Umbilical cord (tissue), 1 donor: ENCODE measurements at regions not wholly inside any gene's neighbourhood (a gene's known extent, or its start where the extent isn't known, plus 50 kb on each side); places are given as distances from the start of the nearest gene placed in this dataset.
"Not testable (repeated sequence)": the region's sequence is repeated elsewhere in the genome, so short reads cannot be mapped to it uniquely, and the experiment has no call there.

Source experiments
- DNase-seq: peaks from one replicate; pipeline ENCODE4 v3.0.0-alpha.2; 2015; ENCODE audit warnings: low spot score

DNA sequence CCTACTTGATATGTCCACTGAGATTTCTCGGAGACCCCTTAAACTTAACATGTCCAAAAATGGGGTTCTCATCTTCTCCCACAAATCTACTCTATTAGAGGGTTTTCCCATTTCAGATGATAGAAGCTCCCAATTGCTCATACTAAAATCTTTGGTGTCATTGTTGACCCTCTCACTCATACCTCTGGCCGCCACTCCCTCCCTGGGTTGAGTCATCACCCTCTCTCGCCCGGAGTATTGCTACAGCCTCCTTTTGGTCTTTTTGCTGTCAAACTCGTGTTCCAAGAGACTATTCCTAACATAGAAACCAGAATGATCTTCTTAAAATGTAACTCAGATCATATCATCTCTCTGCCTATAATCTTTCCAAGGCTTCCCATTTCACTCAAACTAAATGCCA is 91.0 kb upstream of the GNAQ start:
- DNase-seq = no peak

DNA sequence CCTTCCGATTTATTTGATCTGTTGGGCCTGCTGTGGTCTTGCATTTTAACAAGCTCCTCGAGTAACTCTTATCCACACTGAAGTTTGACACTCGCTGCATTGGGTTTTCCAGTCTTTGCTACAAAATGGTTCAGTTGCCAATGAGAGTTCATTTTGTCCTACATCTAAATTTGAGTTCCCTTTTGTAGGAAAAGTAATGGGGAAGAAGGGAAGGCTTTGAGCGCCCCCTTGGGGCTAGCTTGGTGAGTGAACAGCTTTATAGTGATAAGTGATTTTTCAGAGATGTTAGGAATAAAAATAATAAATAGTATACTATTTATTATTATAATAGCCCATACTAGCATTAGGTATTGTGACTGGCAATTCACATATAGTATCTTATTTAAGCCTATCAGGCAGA is 89.9 kb upstream of the GNAQ start:
- DNase-seq = peak; percentile 53

DNA sequence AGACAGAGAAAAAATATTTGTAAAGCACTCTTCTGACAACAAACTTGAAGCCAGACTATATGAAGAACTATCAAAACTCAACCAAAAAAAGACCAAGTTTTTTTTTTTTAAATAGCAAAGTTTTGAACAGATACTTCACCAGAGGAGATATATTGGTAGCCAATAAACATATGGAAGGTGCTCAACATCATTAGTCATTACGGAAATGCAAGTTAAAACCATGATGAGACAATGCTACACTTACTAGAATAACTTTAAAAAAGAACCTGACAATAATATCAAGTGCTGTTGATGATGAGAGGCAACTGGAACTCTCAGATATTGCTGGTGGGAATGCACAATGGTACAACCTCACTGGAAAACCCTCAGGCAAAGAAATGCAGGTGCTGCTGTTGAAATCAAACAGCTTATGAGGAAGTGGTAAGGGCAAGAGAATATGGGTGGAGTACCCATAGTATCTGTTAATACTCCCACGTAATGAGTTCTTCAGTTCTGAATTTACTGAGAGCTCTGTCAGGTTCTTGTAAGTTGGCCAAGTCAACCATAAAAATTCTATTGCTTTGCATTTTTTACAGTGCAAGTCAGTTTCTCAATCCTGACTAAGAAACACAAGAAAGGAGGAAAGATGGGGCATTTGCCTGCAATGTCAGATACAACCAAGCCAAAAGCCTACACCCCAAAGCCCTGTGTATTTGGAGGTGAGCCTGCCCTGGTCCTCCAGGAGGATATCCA is 87.3 kb upstream of the GNAQ start:
- DNase-seq = peak; percentile 34

DNA sequence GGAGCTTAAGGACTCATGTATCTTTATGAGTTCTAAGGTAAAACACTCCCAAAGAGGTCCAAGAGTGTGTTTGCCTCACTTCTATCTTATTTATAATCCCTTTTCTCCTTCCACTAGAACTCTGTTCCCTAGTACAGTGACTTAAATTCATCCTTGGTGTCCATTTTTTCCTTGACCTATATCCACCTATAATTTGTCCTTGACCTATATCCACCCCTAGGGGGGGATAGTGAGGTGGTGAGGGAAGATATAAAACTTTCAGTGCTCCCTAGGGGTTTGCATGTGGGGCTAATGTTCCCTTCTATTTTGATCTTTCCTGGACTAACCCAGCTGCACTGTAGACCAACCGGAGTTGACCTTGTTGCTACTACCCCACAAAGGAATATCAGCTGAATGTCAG is 83.5 kb upstream of the GNAQ start:
- DNase-seq = no peak

DNA sequence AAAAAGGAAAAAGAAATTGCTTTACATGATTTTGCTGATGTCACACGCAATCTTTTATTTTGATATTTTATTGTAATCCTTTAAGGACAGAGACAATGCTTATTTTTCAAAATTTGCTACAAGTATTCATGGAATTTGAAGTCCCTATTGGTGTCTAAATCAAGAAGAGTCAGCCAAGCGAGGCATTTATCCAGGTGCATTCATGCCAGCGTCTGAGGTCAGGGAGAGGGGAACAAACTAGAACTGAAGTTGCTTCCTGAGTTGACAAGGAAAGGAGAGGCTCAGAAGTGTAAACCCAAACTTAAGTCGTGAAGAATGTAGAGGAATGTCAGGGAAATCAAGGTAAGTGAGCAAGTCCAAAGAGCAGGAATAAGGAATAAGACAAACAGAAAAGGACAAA is 83.0 kb upstream of the GNAQ start:
- DNase-seq = no peak

DNA sequence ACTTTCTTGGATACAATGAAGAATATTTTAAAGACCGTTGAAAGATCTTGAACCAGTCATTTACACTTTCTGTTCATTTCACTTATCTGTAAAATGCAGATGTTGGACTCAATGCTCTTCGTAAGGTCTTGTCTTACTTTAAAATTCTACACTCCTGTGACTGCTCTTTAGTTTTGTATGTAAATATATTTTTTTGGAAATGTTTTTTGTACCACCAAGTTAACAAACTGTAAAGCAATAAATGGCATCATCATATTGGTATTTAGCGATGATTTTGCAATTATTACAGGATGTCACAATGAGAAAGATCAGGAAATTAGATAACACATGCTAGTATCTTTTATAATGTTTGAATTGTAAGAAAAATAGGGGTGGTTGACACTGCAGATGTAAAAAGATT is 80.8 kb upstream of the GNAQ start:
- no peak for DNase-seq

DNA sequence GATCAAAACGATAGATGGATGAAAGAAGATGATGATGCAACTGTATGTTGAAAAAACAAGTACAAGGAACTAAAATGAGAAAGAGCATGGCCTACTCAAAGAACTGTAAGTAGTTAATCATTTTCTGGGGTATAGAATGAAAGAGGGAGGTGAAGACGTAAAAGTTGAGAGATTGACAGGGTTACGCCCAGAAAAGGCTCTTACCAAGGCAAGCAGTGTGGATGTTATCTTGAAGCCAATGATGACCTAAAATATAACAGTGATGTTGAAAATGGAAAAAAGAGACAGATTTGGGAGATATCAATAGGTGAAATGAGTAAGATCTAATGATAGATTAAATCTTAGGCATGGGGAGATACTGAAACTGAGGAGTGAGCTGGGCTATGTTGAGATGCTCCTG is 80.4 kb upstream of the GNAQ start:
- DNase-seq = no peak

DNA sequence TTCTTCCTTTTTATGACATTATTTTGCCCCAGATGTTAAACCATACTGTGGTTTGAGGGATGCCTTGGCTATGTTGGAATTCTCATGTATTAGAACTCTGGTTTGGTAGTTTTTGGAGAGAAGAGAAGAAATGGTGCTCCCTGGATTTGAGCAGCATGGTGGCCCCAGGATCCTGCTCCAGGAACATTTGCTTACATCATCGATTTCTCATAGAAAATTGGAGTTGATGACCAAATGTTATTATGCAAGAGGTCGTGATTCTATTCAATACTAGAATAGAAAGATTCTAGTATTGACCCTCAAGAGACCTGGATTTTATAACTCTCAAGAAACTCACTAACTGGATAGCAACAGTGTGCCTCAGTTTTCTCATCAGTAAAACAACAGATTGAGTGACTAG is 77.5 kb upstream of the GNAQ start:
- DNase-seq = no peak

DNA sequence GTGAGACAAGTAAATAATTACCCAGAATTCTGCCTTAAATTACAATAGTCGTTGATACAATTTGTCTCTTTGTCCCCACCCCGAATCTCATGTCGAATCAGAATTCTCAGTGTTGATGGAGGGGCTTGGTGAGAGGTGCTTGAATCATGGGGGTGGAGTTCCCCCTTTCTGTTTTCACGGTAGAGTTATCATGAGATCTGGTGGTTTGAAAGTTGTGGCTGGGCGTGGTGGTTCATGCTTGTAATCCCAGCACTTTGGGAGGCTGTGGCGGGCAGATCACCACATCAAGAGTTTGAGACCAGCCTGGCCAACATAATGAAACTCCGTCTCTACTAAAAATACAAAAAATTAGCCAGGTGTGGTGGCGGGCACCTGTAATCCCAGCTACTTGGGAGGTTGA is 75.0 kb upstream of the GNAQ start:
- DNase-seq = not testable (repeated sequence)

DNA sequence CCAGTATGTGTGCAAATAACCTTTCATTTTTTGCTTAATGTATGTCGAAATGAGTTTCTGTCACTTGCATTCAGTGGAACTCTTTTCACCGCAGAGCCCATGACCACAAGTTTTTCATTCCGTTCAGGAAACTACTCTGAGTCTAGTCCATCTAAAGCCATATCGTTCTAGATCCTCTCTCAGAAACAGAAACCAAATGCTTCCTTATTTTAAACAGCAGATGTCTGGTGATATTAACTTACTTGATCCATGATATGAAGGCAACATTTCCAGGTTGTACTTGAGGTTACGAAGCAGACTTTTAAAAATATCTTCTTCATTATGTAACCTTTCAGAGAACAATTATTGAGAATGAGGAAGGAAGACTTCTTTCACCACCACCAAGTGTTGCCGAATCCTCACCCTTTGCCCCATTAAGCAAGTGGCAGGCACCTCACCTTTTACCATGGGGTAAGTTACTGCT is 72.4 kb upstream of the GNAQ start:
- no peak for DNase-seq

DNA sequence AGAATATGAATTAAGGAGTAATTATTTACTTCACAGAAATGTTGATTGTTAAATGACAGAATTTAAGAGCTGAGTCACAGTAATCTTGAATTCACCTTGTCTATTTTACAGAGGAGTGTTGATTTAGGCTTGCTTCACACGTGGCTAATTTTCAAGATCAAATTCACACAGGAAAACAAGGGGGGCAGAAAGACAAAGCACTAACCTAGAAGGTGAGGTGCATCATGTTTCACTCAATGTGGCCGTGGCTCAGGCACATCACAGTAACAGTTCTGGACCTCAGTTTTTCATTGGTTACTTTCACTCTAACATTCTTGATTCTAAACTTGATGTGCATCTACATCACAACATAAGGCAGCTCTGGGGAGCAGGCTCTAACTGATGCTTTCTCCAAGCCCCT is 69.6 kb upstream of the GNAQ start:
- DNase-seq = no peak

DNA sequence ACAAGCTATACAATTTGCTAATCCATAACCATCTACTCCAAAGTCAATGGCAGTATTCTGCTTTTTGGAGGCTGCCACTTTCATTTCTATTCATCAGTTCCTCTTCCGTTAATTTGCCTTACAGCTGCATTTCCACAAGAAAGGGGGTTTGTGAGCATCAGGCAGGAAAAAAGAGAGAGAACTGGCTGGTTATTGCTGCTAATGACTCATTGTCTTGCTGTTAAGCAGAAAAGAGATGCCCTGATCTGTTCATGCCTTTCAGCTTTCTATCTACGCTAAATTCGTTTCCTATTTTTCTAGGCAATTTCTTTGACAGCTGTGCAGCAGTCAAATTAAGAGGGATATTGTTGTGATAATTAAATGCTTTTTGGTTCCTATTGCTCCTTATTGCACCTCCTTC is 65.9 kb upstream of the GNAQ start:
- DNase-seq = peak; percentile 17

DNA sequence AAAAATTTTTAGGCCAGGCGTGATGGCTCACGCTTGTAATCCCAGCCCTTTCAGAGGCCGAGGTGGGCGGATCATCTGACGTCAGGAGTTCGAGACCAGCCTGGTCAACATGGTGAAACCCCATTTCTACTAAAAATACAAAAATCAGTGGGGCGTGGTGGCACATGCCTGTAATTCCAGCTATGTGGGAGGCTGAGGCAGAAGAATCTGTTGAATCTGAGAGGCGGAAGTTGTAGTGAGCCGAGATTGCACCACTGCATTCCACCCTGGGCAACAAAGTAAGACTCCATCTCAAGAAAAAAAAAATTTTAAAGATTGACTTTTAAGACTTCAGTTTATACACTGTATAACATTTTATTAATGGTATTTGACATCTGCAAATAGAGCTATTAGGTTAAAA is 60.1 kb upstream of the GNAQ start:
- DNase-seq = no peak

DNA sequence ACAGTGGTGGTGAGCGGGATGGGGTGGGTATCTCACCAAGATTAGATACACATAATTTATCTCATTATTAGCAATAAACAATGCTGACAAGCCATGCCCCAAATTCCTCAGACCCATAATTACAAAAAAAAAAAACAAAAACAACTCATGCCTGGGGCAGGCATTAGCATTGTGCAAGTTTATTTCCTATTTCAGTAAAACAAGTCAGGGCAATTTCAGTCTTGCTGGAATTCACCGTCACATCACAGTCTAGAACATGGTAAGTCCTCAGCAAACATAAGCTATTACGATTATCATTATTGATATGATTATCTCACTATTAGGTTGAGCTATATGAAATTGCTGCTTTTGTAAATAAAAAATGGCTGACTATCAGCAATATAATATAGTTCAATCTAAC is 57.5 kb upstream of the GNAQ start:
- DNase-seq = no peak

DNA sequence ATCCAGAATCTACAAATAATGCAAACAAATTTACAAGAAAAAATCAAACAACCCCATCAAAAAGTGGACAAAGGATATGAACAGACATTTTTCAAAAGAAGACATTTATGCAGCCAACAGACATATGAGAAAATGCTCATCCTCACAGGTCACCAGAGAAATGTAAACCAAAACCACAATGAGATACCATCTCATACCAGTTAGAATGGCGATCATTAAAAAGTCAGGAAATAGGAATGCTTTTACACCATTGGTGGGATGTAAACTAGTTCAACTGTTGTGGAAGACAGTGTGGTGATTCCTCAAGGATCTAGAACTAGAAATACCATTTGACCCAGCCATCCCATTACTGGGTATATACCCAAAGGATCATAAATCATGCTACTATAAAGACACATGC is 56.6 kb upstream of the GNAQ start:
- not testable (repeated sequence) for DNase-seq
